ENCODE measurements at regions not wholly inside any gene's neighbourhood (a gene's known extent, or its start where the extent isn't known, plus 50 kb on each side); places are given as distances from the start of the nearest gene placed in this dataset.

DNA sequence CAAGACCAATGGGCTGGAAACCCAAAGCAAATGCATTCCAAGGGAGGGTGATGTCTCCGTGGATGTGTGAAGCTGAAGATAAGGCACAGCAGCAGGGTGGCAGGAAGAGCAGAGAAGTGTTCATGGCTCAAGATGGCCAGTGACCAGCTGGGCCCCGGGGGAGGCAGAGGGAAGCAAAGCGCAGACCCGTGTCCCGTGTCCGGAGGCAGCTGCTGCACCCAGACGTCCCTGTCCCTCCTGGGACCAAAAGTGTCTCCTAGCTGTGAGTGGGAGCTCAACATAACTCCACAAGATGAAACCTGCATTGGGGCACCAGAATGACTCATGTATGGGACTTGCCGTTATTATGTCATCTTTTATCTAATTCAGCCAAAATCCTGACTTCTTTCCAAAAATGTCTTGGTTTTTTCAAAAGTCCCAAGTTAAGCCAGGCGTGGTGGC, 118.2 kb downstream of the RIPK4 start:
- TF ChIP-seq, protein P1, sequence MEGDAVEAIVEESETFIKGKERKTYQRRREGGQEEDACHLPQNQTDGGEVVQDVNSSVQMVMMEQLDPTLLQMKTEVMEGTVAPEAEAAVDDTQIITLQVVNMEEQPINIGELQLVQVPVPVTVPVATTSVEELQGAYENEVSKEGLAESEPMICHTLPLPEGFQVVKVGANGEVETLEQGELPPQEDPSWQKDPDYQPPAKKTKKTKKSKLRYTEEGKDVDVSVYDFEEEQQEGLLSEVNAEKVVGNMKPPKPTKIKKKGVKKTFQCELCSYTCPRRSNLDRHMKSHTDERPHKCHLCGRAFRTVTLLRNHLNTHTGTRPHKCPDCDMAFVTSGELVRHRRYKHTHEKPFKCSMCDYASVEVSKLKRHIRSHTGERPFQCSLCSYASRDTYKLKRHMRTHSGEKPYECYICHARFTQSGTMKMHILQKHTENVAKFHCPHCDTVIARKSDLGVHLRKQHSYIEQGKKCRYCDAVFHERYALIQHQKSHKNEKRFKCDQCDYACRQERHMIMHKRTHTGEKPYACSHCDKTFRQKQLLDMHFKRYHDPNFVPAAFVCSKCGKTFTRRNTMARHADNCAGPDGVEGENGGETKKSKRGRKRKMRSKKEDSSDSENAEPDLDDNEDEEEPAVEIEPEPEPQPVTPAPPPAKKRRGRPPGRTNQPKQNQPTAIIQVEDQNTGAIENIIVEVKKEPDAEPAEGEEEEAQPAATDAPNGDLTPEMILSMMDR (conservative IDR thresholded peaks at IDR 0.05; ENCODE audit: low read length), result no peak
- no peak for TF ChIP-seq EZH2phosphoT487 (IDR thresholded peaks at IDR 0.05; ENCODE audit: borderline replicate concordance, low read depth, low read length)
